GM23248 (cell line): ENCODE measurements at regions not wholly inside any gene's neighbourhood (a gene's known extent, or its start where the extent isn't known, plus 50 kb on each side); places are given as distances from the start of the nearest gene placed in this dataset.

Source experiments
- DNase-seq: peaks from one replicate; pipeline ENCODE4 v3.0.0-alpha.2; 2015
- H2AFZ ChIP-seq: fragments of 200-600 bp; sonication (generic); 2 replicates; pipeline ENCODE4 v1.6.1; 2016; ENCODE audit warnings: antibody characterized with exemption
- H3F3A ChIP-seq: fragments of 200-600 bp; sonication (generic); 2 replicates; pipeline ENCODE4 v1.6.1; 2016; ENCODE audit warnings: mild to moderate bottlenecking, antibody characterized with exemption, mixed run types; ENCODE audit not compliant: insufficient read depth
- H3K27ac ChIP-seq: fragments of 200-600 bp; sonication (generic); 2 replicates; pipeline ENCODE4 v1.5.1; 2016; ENCODE audit warnings: mild to moderate bottlenecking
- H3K27me3 ChIP-seq: fragments of 200-600 bp; sonication (generic); replicated peaks from 2 replicates; pipeline ENCODE4 v1.6.1; 2016; ENCODE audit warnings: mild to moderate bottlenecking; ENCODE audit not compliant: insufficient read depth
- H3K36me3 ChIP-seq: fragments of 200-600 bp; sonication (generic); 2 replicates; pipeline ENCODE4 v1.6.1; 2016; ENCODE audit warnings: low read depth, mild to moderate bottlenecking
- H3K4me1 ChIP-seq: fragments of 200-600 bp; sonication (generic); 2 replicates; pipeline ENCODE4 v1.6.1; 2016; ENCODE audit warnings: mild to moderate bottlenecking; ENCODE audit not compliant: insufficient read depth
- H3K4me2 ChIP-seq: fragments of 200-600 bp; sonication (generic); one replicate; pipeline ENCODE4 v1.6.1; 2016; ENCODE audit warnings: mild to moderate bottlenecking; ENCODE audit not compliant: unreplicated experiment
- H3K4me3 ChIP-seq: fragments of 200-600 bp; sonication (generic); 2 replicates; pipeline ENCODE4 v1.5.1; 2016; ENCODE audit warnings: mild to moderate bottlenecking
- H3K79me2 ChIP-seq: fragments of 200-600 bp; sonication (generic); 2 replicates; pipeline ENCODE4 v1.6.1; 2016; ENCODE audit warnings: mild to moderate bottlenecking; ENCODE audit not compliant: insufficient read depth
- H3K9ac ChIP-seq: fragments of 200-600 bp; sonication (generic); 2 replicates; pipeline ENCODE4 v1.6.1; 2016; ENCODE audit warnings: mild to moderate bottlenecking
- H3K9me2 ChIP-seq: fragments of 200-600 bp; sonication (generic); 2 replicates; pipeline ENCODE4 v1.6.1; 2016; ENCODE audit warnings: mixed run types, mild to moderate bottlenecking, moderate library complexity; ENCODE audit not compliant: insufficient read depth
- H3K9me3 ChIP-seq: fragments of 200-600 bp; sonication (generic); one replicate; pipeline ENCODE4 v1.6.1; 2017; ENCODE audit warnings: low read depth
- H4K20me1 ChIP-seq: fragments of 200-600 bp; sonication (generic); 2 replicates; pipeline ENCODE4 v1.6.0; 2016; ENCODE audit not compliant: insufficient read depth
- EZH2 ChIP-seq: fragments of 200-600 bp; sonication (generic); IDR thresholded peaks from 2 replicates; pipeline ENCODE4 v1.6.1; 2018; ENCODE audit warnings: antibody characterized with exemption, mild to moderate bottlenecking; ENCODE audit not compliant: insufficient read depth, poor library complexity, severe bottlenecking
- EZH2phosphoT487 ChIP-seq: fragments of 200-600 bp; sonication (generic); IDR thresholded peaks from 2 replicates; pipeline ENCODE4 v1.6.1; 2018; ENCODE audit warnings: antibody characterized with exemption, moderate library complexity, mild to moderate bottlenecking, low read depth; ENCODE audit not compliant: insufficient read depth
- WGBS, 2 experiments: methylation state at CpG; one replicate each; pipeline ENCODE4 v1.1.6; 2015 to 2017; ENCODE audit warnings: low lambda C conversion rate in 2 of 2, low coverage in 1 of 2; ENCODE audit errors: missing lambda C conversion rate in 2 of 2; 5-methylcytosine and 5-hydroxymethylcytosine counted together
- in situ Hi-C: fragments of 300-500 bp; cut with MboI; formaldehyde crosslinking; loops from 2 replicates; pipeline ENCODE4 v1.15.0; 2020

DNA sequence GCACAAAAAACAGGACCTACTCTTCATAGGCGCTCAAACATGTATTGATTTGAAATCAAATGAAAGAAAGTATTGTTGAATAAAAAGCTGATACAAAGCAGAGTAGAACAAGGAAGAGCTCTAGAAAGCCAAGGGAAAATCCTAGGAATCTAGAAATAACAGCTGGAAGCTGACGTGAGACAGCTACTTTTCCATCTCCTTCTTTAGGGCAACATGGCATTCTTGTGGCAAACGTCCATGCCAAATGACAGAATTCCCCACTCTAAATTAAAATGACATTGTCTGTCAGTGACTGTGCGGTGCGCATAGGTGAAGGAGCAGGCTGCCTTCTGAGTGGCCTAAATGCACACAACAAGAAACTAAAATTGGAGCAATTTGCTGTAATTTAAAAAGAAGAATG, 557.4 kb downstream of the SOX11 start:
- Histone ChIP-seq H3K79me2 (no peaks in the 10 kb centered on the region), H3K9me2 (no peaks in the 10 kb centered on the region), H3K4me3 (no peak overlapping the region), H3F3A (no peaks in the 10 kb centered on the region), H3K27ac (no peak overlapping the region), H3K36me3 (no peaks in the 10 kb centered on the region), H4K20me1 (no peaks in the 10 kb centered on the region), H3K9me3 (no peaks in the 10 kb centered on the region), H3K4me1 (no peaks in the 10 kb centered on the region), H3K4me2 (no peak overlapping the region), H2AFZ (no peak overlapping the region), H3K9ac (no peak overlapping the region), H3K27me3 (no peaks in the 10 kb centered on the region)
- no peak for TF ChIP-seq EZH2
- TF ChIP-seq EZH2phosphoT487: no peak
- 23 to 27% methylated on average over 5 of the region's 5 CpGs for WGBS, 2 experiments
- no peak for DNase-seq
- in situ Hi-C loops: no loop called here

DNA sequence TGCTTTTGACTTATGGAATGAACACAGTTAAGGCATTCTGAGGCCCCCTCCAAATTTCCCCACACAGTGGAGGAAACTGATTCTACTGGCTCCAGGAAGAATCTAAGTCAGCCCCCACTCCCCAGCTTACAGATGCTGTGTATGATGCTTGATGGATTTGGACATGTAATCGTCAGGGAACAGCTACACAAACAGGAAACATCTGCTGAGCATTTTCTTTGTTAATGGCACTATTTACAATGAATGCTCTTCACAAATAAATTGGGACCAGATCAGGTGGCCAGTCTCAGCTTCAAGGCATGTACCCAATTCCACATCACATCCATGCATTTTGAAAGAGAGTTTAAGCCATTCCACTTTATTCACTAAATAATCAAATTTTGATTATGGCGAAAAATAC, 562.3 kb downstream of the SOX11 start:
- H3K79me2 ChIP-seq: no peaks in the 10 kb centered on the region
- in situ Hi-C loops: no loop called here
- no peaks in the 10 kb centered on the region for H3K9me3 ChIP-seq
- WGBS, 2 experiments: 0 to 3% methylated on average over 2 of the region's 2 CpGs
- H3F3A ChIP-seq: no peaks in the 10 kb centered on the region
- no peaks in the 10 kb centered on the region for H3K9me2 ChIP-seq
- no peak for DNase-seq
- no peak overlapping the region for H3K27ac ChIP-seq
- no peaks in the 10 kb centered on the region for H3K4me1 ChIP-seq
- H4K20me1 ChIP-seq: no peaks in the 10 kb centered on the region
- H3K4me3 ChIP-seq: no peak overlapping the region
- H3K9ac ChIP-seq: no peak overlapping the region
- no peaks in the 10 kb centered on the region for H3K36me3 ChIP-seq
- H2AFZ ChIP-seq: no peak overlapping the region
- no peaks in the 10 kb centered on the region for H3K27me3 ChIP-seq
- TF ChIP-seq EZH2phosphoT487 (no peak), EZH2 (no peak)
- H3K4me2 ChIP-seq: no peak overlapping the region

GRCh38 chr2:6264198-6264597, 572.0 kb downstream of the SOX11 start:
- H3K4me2 ChIP-seq: no peak overlapping the region

DNA sequence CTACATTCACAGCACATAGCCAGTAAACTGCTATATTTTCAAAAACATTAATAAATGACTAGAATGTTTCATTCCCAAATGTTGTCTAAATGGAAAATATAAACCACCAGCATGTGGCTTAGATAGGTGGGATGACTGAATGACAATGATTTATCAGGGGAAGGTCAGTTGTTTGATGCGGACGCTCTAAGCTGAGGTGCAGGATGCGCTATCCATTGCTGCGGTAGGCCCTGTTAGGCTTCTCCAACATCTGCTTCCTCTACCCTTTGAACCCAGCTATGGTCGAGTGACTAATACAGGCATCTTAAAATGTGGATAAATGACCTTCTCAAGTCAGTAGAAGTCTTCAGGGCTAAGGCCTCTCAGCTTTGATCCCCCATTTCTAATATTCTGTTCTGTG, 584.2 kb downstream of the CMPK2 start:
- 48 to 62% methylated on average over 5 of the region's 5 CpGs for WGBS, 2 experiments

More at GRCh38 chr2:6264198-6264597, 572.0 kb downstream of the SOX11 start:
- Histone ChIP-seq H3K4me1 (no peaks in the 10 kb centered on the region), H3K79me2 (no peaks in the 10 kb centered on the region), H3K27ac (no peak overlapping the region), H4K20me1 (no peaks in the 10 kb centered on the region), H3K9ac (no peak overlapping the region), H3K4me3 (no peak overlapping the region), H3K36me3 (no peaks in the 10 kb centered on the region), H3F3A (no peaks in the 10 kb centered on the region), H2AFZ (no peak overlapping the region), H3K9me3 (no peaks in the 10 kb centered on the region), H3K27me3 (no peaks in the 10 kb centered on the region), H3K9me2 (no peaks in the 10 kb centered on the region)
- 18 to 19% methylated on average over 3 of the region's 3 CpGs for WGBS, 2 experiments
- in situ Hi-C loops: no loop called here
- DNase-seq: no peak
- TF ChIP-seq EZH2 (no peak), EZH2phosphoT487 (no peak)

GRCh38 chr2:6283259-6283658, 582.4 kb downstream of the CMPK2 start:
- TF ChIP-seq EZH2phosphoT487: no peak
- no peak for TF ChIP-seq EZH2
- Histone ChIP-seq H3K9me3 (no peaks in the 10 kb centered on the region), H3K9me2 (no peaks in the 10 kb centered on the region), H2AFZ (no peak overlapping the region), H3K27ac (no peak overlapping the region), H3K27me3 (no peaks in the 10 kb centered on the region), H3F3A (no peaks in the 10 kb centered on the region), H4K20me1 (no peaks in the 10 kb centered on the region), H3K4me2 (no peak overlapping the region), H3K36me3 (no peaks in the 10 kb centered on the region), H3K9ac (no peak overlapping the region), H3K4me3 (no peak overlapping the region), H3K79me2 (no peaks in the 10 kb centered on the region), H3K4me1 (no peaks in the 10 kb centered on the region)
- no peak for DNase-seq
- 42 to 47% methylated on average over 12 to 24 of the region's 24 CpGs for WGBS, 2 experiments
- in situ Hi-C loops: no loop called here

More for the DNA sequence above, 584.2 kb downstream of the CMPK2 start:
- in situ Hi-C loops: no loop called here
- no peak overlapping the region for H3K4me2 ChIP-seq
- TF ChIP-seq EZH2: no peak
- TF ChIP-seq EZH2phosphoT487: no peak
- H3K36me3 ChIP-seq: no peaks in the 10 kb centered on the region
- no peaks in the 10 kb centered on the region for H3F3A ChIP-seq
- H3K27me3 ChIP-seq: no peaks in the 10 kb centered on the region
- H4K20me1 ChIP-seq: no peaks in the 10 kb centered on the region
- H3K9me2 ChIP-seq: no peaks in the 10 kb centered on the region
- no peaks in the 10 kb centered on the region for H3K79me2 ChIP-seq
- H3K9ac ChIP-seq: no peak overlapping the region
- no peak overlapping the region for H3K27ac ChIP-seq
- H3K4me3 ChIP-seq: no peak overlapping the region
- H3K4me1 ChIP-seq: no peaks in the 10 kb centered on the region
- DNase-seq: no peak
- no peaks in the 10 kb centered on the region for H3K9me3 ChIP-seq
- no peak overlapping the region for H2AFZ ChIP-seq
